ENCODE measurements at regions not wholly inside any gene's neighbourhood (a gene's known extent, or its start where the extent isn't known, plus 50 kb on each side); places are given as distances from the start of the nearest gene placed in this dataset.
"Not testable (repeated sequence)": the region's sequence is repeated elsewhere in the genome, so short reads cannot be mapped to it uniquely, and the experiment has no call there.

GRCh38 chr7:35910621-35911020 is 109.8 kb downstream of the SEPTIN7 start:
- DNase-seq, result not testable (repeated sequence)

- DNase-seq, result not testable (repeated sequence)
Measured at GRCh38 chr7:35913350-35913749, 112.5 kb downstream of the SEPTIN7 start.

- DNase-seq, result not testable (repeated sequence)
Measured at GRCh38 chr7:35914214-35914613, 113.4 kb downstream of the SEPTIN7 start.

- DNase-seq, result not testable (repeated sequence)
Measured at GRCh38 chr7:35915247-35915955, 114.5 kb downstream of the SEPTIN7 start.

GRCh38 chr7:35918217-35918616 is 117.4 kb downstream of the SEPTIN7 start:
- DNase-seq, result not testable (repeated sequence)

- not testable (repeated sequence) for DNase-seq
Measured at GRCh38 chr7:35919607-35920006, 118.8 kb downstream of the SEPTIN7 start.

GRCh38 chr7:35921338-35921737 is 120.5 kb downstream of the SEPTIN7 start:
- DNase-seq, result not testable (repeated sequence)

- DNase-seq, result not testable (repeated sequence)
Measured at GRCh38 chr7:35924668-35925067, 123.8 kb downstream of the SEPTIN7 start.

GRCh38 chr7:35926966-35927365 is 126.1 kb downstream of the SEPTIN7 start:
- not testable (repeated sequence) for DNase-seq

- DNase-seq, result not testable (repeated sequence)
Measured at GRCh38 chr7:35931134-35931533, 130.3 kb downstream of the SEPTIN7 start.

GRCh38 chr7:35931551-35931950 is 130.7 kb downstream of the SEPTIN7 start:
- not testable (repeated sequence) for DNase-seq

GRCh38 chr7:35940695-35941094 is 139.8 kb downstream of the SEPTIN7 start:
- not testable (repeated sequence) for DNase-seq

- DNase-seq, result not testable (repeated sequence)
Measured at GRCh38 chr7:35945621-35946020, 144.8 kb downstream of the SEPTIN7 start.

GRCh38 chr7:35955735-35956134 is 154.9 kb downstream of the SEPTIN7 start:
- DNase-seq, result not testable (repeated sequence)

GRCh38 chr7:35956988-35957387 is 156.1 kb downstream of the SEPTIN7 start:
- DNase-seq, result not testable (repeated sequence)

- not testable (repeated sequence) for DNase-seq
Measured at GRCh38 chr7:35961260-35961659, 160.4 kb downstream of the SEPTIN7 start.

- not testable (repeated sequence) for DNase-seq
Measured at GRCh38 chr7:35962607-35963006, 161.8 kb downstream of the SEPTIN7 start.

- DNase-seq, result no peak
Measured at GRCh38 chr7:35967366-35968139, 166.7 kb downstream of the SEPTIN7 start.

GRCh38 chr7:35968140-35968940 is 167.5 kb downstream of the SEPTIN7 start:
- DNase-seq, result no peak

- DNase-seq, result no peak
Measured at GRCh38 chr7:35969066-35969465, 168.2 kb downstream of the SEPTIN7 start.

- DNase-seq, result no peak
Measured at GRCh38 chr7:35970458-35970857, 169.6 kb downstream of the SEPTIN7 start.

GRCh38 chr7:35971133-35971891 is 170.5 kb downstream of the SEPTIN7 start:
- DNase-seq, result no peak
